Kidney glomerular epithelial cell (primary cell): ENCODE measurements at regions not wholly inside any gene's neighbourhood (a gene's known extent, or its start where the extent isn't known, plus 50 kb on each side); places are given as distances from the start of the nearest gene placed in this dataset.

Experiments
- DNase-seq: peaks from one replicate; lab custom pipeline; 2025; lab: John Stamatoyannopoulos, UW

DNA sequence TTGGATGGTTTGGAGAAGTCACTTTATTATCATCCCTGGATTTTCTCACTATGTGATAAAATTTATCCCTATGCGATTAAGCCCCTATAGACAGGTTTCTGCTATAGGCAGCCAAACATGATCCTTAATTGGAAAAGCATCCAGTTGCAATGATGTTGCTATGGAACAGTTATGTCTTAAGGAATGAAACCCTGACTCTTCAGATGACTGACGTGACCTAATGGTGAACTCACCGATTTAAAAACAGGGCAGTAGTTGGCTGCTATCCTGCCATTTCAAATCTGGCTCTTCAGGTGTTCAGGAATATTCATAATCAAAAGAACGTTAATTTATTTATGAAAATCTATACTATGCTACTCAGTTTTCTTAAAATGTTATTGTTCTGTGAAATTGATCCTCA, 106.8 kb upstream of the ROBO1 start:
- no peak for DNase-seq

DNA sequence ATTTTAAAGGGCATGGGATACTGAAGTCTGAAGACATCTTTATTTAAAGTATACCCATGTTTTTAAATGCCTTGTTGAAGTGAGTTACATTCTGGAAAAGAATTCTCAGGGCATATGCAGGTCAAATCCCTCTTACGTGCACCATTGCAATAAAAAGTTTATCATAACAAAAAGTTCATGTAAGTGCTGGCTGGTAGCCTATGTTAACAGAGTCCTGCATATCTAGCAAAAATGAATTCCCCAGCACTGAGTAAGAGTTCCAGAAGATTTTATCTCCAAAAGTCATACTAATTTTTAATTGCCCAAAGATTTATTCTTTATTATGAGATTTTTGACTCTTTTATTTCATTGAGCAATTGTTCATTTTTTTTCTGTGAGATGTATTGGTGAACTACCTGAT, 104.7 kb upstream of the ROBO1 start:
- DNase-seq: peak; percentile 83

DNA sequence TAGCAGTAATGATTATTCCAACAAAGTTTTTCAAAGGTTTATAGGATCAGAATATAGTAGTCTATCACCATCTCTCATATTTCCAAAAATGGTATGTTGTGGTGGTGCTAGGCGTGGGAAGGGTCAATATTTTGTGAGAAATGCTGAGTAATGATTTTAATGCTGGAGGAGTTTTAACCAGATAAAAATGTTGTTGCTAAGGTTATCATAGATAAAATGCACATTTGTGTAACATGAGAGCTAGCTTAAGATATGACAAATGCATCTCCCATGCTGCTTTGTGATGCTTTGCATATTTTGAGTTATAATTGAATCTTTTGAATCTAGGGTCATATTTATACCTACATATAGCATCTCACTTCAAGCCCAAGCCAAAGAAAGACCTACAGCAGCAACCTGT, 103.9 kb upstream of the ROBO1 start:
- DNase-seq: no peak

DNA sequence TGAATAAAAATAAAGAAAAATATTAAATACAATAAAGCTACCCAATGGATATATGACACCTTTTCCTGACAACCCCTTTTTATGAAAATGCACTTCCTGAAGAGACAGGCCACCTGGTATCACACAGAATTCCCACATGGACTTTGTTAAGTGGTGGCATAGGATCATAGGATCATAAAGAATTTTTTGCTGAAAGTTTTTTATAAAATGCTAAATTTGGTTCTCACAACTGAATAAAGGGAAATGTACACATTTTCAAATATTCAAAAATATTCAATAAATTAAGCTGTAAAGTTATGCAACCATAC, 102.5 kb upstream of the ROBO1 start:
- no peak for DNase-seq

DNA sequence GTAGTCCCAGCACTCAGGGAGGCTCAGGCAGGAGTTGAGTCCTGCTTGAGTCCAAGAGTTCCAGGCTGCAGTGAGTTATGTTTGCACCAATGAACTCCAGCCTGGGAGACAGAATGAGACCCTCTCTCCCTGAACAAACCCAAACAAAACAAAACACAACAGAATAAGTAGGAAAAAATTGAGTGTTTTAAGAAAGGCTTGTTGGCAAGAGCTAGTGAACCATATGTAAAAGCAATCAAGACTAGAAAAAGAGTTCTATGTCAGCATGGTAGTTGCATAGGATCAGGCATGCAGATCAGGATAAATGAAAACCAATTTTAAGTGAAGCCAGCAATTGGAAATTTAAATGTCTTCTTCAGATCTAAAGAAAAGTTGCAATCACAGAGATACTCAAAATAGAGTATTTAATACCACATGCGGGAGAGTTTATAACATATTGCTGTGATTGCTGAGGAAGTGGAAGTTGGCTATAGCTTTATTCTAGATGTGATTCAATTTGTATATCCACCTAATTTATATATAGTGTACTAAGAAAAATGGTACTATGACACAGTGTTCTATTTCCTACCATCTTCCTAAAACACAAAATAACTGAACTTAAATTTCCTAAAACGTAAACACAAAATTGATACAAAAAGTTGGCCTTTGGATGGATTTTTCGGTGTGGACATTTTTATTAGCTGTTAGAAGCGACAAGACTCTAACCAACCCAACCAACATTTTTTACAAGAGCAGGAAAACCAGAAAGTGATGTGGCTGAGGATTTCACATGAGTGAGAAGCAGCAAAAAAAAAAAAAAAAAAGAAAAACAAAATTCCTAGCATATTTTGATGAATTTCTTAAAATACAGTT, 101.9 kb upstream of the ROBO1 start:
- DNase-seq: no peak

DNA sequence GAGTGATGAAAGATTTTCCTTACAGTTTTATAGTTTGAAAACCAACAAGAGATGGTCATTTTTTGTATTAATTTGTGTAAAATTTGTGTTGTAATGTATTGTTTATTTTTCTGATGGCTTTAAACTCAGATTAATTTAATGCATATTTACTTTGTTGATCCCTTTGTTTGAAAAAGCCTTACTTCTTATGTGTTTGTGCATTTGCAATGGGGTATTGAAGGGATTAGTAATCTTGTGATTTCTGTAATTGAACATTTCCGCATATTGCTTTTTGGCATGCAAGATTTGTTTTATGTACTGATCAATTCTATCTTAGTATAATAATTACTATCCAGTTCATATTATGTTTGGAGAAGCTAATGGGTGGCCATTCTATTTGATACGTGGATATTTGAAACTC, 98.4 kb upstream of the ROBO1 start:
- DNase-seq: no peak

DNA sequence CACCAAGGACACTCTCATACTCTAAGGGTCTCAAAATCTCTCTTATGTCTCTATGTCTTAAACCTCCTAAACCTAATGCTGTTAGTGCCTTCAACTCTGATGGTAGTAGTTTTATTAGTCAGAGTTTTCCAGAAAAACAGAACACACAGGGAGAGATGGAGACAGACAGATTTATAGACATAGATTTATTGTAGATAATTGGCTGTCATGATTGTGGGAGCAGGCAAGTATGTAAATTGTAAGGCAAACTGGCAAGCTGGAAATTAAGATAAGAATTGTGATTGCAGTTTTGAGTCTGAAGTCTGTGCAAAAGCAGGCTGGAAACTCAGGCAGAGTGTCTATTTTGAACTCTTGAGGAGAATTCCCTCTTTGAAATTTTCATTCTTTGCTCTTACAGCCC, 96.3 kb upstream of the ROBO1 start:
- DNase-seq: no peak

DNA sequence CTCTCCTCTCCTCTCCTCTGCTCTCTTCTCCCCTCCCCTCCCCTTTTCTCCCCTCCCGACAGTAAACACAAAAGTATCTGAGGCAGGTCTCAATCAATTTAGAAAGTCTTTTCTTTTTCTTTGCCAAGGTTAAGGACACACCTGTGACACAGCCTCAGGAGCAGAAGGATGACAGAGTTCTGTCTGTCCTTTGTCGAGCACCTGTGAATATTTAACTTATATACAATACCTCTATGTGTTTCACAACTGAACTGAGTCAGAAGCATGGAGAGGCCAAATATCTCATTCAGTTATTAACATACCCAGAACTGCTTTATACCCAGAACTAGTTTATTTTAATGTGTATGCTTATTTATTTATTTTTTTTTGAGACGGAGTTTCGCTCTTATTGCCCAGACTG, 81.1 kb upstream of the ROBO1 start:
- no peak for DNase-seq

DNA sequence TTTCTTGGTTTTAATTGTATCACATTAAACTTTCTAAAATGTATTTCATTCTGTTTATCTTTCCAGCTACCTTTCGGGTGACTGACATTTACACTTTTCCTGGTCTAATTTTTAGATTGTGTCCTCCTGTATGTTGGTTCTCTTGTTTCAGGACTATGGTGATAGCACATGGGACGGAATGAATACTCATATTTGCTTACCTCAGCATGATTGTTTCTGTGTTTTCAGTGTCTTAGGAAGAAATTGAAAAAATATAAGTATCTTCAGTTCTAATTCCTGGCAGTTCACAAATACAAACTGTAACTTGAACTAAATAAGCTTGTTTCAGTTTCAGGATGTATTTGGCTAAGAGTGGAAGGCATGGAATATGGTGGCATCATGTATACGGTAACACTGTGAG, 80.1 kb upstream of the ROBO1 start:
- no peak for DNase-seq

DNA sequence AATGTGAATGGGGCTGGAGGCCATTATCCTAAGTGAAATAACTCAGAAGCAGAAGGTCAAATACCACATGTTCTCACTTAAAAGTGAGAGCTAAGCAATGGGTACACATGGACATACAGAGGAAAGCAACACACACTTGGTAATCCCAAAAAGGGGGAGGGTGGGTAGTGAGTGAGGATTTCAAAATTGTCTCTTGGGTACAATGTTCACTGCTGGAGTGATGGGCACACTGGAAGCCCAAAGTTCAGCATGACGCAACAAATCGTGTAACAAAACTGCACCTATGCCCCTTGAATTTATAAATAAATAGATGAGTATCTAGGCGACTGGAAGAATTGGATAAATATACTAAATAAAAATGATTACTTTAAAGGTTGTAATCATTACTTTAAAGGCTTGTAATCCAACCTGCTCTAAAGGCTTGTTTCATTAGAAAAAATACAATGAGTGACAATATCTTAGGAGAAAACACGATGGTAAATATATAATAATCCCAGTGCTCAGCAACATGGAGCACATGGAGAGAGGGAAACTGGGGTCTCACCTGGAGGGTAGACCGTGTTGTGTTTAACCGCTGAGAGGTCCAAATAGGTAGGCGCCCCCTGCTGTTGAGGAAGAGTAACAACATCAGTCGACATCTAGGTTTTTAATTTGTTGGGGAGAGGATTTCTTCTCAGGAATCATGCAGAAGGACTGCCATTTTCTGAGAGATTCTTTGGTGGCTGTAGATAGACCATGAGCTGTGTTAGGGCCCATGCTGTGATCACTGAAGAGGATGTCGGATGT, 78.5 kb upstream of the ROBO1 start:
- no peak for DNase-seq

DNA sequence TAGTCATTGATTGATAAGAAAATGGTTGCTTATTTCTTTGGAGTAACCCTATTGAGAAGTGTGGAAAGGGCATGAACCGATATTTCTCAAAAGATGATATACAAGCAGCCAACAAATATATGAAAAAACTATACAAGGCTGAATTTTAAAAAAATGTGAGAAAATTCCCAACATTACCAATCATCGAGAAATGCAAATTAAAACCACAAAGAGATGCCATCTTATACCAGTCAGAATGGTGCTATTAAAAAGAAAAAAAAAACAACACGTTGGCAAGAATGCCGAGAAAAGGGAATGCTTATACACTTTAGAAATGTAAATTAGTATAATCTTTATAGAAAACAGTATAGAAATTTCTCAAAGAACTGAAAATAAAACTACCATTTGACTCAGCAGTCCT, 77.7 kb upstream of the ROBO1 start:
- no peak for DNase-seq

DNA sequence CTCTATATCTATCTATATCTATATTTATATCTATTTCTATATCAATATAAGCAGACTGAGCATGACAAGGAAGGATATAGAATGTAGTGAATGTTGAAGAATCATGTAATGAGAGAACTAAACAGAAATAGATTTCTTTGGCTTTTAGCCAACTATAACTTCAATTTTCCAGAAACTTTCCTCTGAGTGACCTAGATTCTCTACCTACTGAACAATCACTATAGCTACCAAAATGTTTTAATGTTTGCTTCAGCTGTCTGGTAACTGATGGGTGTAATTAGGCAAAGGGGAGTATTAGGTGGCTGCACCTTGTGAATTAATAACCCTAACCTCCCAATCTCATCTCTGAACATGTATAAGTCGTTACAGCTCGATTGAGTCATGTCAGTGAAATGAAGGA, 76.4 kb upstream of the ROBO1 start:
- peak; percentile 50 for DNase-seq

DNA sequence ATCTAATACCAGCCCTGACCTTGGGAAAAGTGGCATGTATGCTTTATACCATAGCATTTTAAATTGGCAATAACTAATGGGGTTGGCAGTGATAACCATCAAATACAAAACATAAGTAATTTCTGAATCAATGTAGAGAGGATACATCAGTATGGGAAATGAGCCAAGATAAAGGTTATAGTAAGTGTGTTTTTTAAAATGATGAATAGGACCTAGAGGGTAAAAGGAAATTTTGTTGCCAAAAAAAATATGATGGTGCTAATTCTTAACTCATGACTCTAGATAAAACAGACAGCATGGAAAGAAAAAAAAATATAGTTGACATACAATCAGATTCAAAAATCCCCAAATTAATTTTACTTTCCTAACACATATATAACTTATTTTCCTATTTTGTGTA, 75.4 kb upstream of the ROBO1 start:
- DNase-seq: no peak

DNA sequence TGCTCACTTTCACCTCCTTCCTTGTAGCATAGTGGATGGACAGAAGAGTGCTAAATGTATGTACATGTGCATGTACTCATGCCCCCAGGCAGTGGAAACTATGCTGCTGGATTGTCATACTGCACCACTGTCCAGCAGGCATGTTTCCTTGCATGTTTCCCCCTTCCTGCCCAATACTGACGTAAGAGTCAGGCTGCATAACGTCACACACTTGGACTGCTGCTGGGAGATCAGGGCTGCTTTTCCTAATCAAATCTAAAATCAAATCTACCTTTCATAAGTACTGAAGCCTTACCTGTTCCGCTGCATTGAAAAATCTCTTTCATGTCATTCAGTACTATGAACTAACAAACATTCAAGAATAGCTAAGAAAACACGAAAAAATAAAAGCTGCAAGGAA, 67.9 kb upstream of the ROBO1 start:
- DNase-seq: no peak

DNA sequence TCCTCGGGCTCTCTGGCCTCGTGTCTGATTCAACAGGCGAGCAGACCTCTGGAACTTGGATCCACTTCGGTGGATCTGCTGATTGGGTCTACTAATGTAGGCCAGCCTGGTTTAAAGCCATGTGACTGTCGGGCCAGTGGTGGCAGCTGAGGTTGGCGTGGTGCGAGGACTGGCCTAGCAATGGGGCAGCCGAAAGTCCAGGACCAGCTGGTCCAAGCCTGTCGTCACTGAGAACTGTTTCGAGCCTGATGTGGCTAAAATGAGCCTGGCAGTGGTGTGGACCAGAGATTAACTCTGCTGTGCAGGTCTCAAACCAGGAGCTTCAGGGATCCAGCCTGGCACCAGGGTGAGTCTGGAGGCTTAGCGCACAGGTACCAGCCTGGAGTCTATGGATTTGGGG, 56.4 kb upstream of the ROBO1 start:
- no peak for DNase-seq

DNA sequence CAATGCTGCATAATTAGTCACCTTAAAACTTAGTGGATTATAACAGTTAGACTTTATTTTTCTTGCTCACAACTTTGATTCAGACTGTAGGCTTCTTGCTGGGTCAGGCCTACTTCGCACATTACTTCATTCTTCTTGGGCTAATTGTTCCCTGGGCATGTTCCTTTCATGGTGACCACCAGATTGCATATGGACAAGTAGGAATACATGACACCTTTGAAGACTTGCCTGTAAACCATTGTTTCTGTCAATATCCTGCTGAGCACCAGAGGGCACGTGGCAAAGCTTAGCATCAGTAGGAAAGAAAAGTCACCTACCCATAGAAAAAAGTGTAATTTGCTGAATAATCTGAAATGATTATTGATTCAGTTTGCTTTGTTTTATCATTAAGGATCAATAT, 54.3 kb upstream of the ROBO1 start:
- no peak for DNase-seq

DNA sequence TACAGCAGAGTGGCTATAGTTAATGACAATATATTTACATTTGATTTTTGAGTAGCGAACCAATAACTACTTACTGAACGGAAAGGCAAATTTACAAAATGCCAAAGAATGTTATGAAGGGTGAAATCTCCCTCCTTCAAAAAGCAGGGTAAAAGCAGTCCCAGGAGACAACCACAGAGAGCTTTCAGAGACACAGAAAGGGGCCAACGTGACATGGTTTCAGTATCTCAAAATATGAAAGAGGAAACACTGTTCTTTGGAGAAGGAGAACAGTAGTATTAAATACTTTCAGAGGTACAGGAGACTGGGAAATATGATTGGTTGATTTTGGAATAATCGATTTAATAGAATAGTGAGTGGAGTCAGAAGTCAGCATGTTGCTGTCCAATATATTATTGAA, 52.3 kb upstream of the ROBO1 start:
- DNase-seq: no peak

DNA sequence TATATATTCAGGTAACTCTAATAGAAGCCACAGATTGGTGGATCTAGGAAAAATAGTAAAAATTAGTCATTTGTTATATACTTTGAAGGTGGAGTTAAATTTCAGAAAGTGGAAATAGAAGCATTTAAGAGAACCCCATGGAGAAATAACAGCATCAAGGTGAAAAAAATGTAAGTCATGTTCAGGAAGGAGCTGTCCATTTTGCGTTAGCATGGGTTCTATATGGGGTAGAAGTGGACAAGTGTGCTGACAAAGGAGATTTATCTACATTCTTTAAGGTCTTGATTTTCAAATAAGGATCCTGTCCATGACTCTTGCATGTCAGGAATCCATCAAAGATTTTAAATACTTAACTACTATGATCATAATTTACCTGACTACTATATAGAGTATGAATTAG, 50.2 kb upstream of the ROBO1 start:
- DNase-seq: no peak
